ENCODE measurements at regions not wholly inside any gene's neighbourhood (a gene's known extent, or its start where the extent isn't known, plus 50 kb on each side); places are given as distances from the start of the nearest gene placed in this dataset.

DNA sequence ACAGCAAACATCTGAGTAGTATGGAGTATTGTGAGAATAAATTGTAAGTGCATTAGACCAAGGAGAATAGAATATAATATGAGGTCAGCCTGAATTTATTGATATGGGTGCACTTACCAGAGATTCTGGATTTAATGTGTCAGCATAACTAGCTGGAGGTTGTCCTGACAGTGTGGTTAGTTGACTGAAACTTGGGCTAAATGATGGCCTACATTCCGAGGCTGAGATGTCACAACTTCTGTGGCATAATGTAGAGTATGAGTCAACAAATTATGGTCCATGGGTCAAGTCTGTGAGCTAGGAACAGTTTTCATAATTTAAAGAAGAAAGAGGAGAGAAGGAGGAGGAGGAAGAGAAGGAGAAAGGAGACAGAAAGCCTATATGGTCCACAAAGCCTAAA is 127.6 kb downstream of the QPCT start:
- no peak for DNase-seq (ENCODE audit: low spot score)

DNA sequence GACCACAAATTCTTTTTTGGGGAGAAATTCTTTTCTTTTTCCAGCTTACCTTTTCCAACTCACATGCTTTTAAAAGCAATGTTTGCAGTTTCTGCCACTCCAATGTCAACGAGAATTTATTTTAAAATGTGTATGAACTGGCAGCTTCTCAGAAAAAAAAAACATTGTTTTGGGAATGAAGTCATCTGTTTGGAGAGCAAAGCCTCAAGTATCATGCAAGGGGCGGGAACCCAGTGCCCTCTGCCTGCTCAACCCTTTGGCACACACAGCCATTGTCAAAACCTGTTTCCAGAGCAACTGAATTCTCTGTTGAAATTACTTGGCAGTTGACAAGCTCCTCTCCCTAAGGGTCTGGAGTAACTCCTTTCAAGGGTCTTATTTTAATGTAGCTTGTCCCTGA is 128.5 kb downstream of the QPCT start:
- no peak for DNase-seq (ENCODE audit: low spot score)

DNA sequence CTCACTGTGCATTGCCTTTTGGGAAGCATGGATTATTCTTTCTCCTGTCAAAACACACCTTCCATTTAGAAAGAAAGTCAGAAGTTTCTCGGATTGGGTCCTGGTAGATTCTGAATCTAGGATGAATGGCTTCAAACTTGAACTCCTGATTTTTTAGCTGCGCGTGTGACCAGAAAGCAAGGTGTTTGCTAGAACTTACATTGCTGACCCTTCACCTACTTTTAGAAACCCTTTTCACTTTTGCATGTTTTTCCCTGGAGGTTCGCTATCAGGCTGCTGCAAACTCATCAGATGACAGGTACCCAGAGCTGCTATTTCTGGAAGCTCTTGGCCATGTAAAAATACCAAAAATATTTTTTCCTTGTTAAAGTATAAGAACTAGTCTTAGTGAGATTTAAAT is 132.0 kb downstream of the QPCT start:
- no peak for DNase-seq (ENCODE audit: low spot score)

DNA sequence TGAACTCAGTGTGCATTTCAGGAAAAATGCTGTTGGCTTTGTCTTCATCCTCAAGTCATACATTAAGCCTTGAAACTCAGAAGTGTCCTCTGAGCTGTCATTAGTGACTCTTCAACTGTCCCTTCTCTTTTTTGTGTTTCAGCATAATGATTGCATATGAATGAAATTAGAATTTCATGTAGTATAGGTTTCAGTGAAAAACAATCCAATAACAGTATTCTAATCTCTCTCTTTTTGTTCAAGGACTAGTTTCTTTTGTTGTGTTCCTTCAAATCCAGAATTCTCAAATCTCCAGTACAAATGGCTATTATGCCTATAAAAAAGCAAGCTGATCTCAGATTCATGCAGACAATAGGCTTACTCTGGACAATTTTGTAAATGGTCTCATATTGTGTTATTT is 133.5 kb downstream of the QPCT start:
- DNase-seq (ENCODE audit: low spot score), result no peak

DNA sequence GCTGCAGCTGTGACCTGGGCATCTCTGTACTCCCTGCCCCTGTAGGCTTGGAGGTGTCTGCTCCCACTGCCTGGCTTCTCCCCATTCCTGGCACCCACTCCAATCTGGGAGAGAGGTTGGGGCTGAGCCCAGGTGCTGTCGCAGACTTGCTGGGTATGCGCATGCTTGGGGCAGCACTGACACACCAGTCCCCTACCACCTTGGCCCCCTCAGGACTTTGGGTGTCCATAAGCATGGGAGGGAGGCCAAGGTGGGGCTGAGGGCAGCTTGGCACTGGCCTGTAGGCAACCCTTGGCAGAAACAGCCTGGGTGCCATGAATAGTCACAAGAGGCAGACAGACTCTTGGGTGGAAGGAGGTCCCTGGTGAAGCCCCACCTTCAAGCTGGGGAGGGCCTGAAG is 136.8 kb downstream of the QPCT start:
- no peak for DNase-seq (ENCODE audit: low spot score)

DNA sequence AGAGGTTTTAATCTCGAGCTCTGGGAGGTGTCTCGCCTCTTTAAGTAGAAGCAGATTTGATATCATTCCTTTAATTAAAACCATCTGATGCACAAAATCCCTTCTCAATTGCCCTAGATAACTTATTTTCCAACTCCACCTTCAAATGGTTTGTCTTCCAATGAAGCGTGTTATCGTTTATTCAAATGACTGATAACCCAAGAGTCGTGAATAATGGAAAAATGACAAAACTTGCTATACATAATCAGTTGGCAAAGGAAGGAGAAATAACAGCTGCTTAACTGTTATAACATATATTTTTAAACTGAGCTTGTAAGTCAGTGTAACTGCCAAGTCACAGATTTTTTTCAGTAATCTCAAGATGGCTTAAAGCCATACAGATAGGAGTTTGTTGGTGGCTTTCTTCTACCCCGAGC is 144.6 kb downstream of the QPCT start:
- DNase-seq (ENCODE audit: low spot score), result no peak

DNA sequence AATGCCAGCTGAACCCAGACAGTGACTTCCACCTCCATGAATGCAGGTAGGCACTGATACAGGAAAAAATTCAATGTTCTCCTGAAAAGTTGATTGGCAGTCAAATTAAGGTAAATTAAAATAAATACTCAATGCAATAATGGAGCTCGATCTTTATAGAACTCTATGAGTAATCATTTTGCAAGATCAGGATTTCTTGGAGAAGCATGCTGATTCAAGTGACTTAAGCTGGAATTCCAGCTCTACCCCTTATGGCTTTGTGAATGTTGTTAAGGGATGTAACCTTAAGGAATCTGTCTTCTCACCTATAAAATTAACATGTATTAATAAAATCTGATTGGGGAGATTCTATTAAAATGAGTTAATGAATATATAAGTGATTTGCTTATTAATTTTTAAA is 145.1 kb downstream of the QPCT start:
- no peak for DNase-seq (ENCODE audit: low spot score)

DNA sequence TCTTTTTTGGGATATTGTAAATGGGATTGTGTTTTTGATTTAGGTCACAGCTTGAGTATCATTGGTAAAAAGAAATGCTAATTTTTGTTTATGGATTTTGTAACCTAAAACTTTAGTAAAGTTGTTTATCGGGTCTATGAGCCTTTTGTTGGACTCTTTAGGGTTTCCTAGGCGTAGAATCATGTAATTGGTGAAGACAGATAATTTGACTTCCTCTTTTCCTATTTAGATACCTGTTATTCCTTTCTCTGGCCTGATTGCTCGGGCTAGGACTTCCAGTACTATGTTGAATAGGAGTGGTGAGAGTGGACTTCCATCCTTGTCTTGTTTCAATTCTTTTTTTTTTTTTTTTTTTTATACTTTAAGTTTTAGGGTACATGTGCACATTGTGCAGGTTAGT is 149.0 kb downstream of the QPCT start:
- no peak for DNase-seq (ENCODE audit: low spot score)

DNA sequence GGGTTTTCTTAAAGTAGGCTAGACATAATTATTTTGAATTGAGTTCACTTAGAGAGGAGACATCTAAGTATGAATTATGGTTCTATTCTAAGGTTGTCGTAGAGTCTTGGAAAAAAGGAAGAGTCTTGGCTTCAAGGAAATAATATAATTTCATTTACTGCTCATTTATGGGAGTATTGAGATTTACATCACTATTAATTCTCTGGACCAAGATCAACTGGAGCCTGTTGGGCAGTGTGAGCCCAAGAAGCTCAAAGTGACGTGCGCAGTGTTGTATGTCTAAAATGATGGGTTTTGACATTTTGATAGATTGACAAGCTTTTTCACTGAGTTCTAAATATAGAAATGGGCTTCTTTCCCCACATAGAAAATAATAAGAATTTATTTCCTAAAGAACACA is 154.7 kb downstream of the QPCT start:
- no peak for DNase-seq (ENCODE audit: low spot score)

DNA sequence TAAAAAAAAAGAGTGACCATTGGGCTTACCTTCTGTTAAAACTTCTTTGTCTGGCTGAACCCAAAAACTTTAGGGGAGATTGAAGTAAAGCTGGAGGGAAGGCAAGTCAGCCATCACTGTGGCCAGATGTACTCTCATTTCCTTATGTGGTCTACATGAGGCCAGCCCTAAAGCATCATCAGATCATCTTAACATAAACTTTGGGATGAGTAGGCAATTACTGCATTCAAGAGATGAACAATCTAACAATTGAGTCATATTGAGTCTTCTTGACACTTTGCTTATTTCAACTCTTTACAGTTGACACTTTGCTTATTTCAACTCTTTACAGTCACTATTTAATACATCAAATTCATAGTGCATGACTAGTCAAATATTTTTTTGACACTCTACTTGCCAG is 155.6 kb downstream of the QPCT start:
- no peak for DNase-seq (ENCODE audit: low spot score)

DNA sequence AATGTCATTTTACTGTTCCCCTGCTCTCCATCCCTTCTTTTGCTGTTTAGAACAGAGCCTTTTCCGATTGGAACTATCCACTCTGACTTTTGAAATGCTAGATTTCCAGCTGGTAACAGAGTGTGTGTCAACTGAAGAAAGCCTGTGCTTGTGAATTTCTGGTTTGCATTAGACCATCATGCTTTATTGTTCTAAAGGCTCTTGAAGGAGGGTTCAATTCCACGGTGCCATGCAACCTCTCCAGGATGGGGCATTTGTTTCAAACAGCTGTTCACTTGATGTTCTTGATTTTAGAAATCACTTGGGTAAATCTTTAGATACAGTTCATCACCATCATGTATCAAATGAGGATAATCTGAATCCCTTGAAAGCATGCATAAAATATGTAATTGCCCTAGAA is 156.7 kb downstream of the QPCT start:
- no peak for DNase-seq (ENCODE audit: low spot score)

DNA sequence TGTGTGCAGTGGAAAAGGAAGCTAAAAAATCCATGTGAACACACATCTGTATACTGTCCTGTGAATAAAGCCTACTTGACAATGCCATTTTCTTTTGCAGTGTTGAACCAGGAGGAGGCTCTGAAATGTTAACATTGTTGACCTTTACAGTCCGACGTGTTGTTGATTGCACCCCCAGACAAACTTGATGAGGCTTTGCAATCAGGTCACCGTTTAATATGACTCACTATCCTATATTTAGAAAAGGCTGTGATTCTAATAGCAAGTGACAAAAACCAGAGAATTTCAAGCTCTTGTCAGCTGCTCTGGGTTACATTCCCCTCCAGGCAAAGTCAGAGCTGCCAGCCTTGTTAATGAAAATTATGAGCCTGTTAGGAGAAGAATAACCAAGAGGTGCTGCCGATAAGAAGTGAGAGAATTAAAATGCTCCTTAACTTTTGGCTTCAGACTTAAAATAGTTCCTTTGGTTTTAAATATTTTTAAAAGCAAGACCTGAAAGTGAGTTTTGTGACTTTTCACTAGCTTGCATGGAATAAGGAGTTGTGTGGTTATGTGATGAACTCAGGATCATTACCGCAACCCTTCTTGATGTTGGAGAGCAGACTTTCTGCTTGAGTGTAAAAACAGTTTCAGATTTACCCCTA is 162.1 kb downstream of the QPCT start:
- no peak for DNase-seq (ENCODE audit: low spot score)

DNA sequence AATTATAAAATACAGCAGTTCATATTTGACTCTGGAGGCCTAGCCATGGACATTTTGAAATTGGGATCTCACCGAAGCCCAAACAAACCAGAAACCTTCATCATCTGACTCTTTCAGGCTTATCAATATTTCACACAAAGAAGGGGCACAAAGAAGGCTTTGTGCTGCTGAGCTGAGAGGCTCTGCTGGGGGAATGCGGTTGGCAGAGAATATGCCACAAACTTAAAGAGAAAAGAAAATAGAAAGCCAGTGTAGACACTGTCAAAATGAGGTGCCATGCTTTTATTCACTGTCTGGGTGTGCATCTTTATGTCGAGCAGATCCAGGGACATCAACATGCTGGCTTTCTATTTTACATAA is 162.6 kb downstream of the QPCT start:
- DNase-seq (ENCODE audit: low spot score), result no peak

DNA sequence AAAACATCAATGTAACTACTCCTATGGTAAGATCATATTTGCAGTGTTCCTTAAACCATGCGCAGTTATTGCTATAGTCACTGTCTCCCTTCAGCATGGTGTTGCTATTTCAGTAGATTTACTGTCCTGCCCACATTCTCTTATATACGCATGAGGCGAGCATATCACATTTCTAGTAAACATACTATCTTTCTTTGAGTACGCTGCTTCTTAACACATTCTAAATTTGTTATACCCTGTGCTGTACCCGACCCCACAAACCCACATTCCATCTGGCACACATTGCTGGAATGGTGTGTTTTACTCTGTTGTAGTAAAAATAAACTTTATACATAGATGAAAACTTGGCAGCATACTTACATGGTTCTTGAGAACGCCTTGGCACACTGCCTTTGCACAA is 163.3 kb downstream of the QPCT start:
- no peak for DNase-seq (ENCODE audit: low spot score)

DNA sequence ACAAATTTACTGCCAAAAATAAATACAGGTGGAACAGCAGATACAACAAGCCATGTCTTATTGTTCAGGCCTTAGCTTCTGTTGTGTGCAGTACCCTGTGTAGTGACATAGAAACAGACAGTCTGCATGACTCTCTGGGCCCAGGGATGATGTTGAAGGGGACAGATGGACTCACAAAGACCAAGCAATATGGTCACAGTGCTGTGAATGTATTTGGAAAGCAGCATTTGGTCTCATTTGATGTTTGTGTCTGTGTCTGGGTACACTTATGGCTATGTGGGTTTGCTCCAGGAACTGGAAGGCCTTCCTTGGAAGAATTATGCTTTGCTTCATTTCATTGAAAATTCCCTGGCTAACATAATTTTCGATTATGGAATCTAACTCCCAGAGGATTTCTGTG is 158.5 kb downstream of the CDC42EP3 start:
- DNase-seq (ENCODE audit: low spot score), result no peak

DNA sequence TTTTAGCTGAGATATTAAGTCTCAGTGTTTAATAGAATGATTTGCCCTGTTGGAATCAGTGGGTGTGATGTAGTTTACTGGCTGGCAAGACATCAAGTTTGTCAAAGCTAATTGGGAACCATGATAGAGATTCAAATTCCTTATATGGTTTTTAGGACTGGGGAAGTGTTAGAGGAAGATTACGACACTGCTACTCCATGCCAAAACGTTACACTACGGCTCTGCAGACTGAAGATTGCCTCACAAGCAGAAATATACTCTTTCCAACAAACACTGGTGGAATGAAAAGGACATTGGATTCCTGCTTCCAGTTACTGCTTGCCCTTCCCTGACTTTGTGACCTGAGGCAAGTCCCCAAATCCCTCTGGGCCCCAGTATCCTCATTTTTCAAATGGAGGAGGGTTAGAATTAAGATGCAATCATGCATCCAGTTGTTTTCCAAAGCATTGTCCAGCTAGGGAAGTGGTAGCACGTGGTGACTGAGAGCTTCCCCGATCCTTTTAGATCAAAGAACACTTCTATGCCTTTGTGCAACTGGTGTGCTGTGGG is 147.6 kb downstream of the CDC42EP3 start:
- no peak for DNase-seq (ENCODE audit: low spot score)

DNA sequence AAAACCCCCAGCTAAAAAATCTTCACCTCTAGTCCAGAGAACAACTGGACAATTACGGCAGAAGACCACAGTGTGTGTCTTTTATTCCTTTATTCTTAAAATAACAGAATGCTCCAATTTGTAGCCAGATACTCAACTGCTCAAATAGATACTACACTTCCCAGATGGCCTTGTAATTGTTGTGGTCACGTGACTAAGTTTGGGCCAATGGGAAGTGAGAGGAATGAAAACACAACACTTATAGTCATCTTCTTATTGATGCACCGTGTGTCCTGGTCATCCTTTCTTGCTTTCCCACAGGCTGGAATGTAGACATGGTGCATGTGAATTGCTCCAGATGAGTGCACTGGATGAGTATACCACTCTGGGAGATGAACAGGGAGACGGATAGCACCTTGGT is 145.1 kb downstream of the CDC42EP3 start:
- DNase-seq (ENCODE audit: low spot score), result no peak

DNA sequence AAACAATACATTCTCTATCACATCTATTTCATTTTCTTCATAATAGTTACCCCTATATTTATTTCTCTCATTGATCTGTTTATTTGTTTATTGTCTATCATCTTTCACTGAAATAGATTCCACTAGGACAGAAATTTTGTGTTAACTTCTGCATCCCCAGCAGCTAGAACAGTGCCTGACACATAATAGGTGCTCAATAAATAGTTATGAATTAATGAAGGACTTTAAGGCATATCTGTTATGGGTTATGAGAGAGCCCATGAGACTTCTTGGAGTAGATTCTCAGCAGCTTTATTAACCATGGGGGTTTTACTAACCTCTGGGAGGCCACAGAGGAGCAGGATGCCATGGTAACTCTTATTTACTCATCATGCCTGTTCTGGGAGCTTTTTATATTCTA is 144.6 kb downstream of the CDC42EP3 start:
- DNase-seq (ENCODE audit: low spot score), result no peak

DNA sequence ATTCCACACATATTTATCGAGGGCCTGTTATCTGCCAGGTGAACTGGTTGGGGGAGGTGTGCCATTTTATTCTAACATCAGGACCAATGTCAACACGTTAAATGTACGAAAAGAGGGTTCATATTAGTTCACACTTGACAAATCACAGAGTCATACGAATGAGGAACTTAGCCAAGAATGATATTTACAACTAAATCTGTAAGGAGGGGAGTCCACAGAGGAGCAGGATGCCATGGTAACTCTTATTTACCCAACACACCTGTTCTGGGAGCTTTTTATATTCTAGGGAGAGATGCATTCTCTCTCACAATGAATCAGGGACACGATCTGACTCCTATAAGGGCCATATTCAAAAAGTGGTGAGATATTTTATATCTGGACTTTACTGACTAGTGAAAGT is 144.1 kb downstream of the CDC42EP3 start:
- no peak for DNase-seq (ENCODE audit: low spot score)

DNA sequence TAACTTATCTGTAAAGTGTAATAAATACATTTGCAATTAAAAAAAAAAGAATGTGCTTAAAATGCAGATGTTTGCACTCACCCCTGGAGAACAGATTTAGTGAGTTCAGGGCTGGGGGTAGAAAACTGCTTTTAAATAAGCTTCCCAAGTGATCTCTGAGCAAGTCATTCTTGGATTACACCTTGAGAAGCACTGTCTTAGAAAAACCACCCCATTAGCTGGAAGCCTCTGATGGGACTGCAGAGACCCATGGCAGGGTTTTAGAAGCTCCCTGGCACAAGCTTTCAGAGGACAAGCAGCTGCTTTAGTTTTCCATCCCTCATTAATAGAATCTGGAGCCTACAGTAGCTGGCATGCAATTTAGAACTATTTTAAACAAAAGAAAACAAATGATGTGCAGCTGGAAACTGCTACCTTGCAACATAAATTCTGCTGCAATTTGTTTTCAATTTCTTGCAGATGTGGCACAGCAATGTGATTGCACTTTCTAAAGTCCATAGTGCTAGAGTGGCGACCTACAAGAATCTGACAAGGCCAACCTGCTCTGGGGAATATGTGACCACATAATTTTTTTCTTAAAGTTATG is 141.5 kb downstream of the CDC42EP3 start:
- no peak for DNase-seq (ENCODE audit: low spot score)

DNA sequence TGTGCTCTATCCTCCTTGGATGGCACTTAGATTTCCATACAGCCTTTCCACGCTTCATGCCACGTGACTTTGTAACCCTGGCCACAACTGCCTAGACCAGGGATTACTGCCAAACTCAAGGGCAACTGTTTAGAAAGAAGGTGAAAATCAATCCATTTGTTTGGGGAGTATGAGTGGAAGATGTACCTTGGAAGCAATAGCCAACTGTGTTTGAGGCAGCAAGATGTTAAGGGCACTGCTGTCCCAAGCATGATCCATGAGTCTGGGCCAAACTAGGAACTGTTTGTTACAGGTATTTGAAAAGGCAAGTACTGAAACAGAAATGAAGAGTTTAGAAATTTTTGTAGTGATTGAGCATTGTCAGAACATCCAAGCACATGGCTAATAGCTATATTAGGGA is 138.9 kb downstream of the CDC42EP3 start:
- no peak for DNase-seq (ENCODE audit: low spot score)

DNA sequence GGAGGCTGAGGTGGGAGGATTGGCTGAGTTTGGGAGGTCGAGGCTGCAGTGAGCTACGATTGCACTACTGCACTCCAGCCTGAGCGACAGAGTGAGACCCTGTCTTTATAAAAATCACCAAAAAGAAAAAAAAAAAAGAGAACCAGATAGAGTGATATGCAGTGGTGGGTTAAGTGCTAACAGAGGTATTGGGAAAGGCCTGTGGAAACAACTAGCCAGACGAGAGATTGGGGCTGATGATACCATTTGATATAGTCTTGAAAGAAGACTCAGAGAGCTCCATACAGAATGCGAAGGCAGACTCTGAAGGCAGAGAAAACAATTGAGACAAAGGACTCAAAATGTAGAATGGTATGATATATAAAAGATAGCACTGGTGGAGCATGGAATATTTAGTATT is 134.1 kb downstream of the CDC42EP3 start:
- DNase-seq (ENCODE audit: low spot score), result no peak

DNA sequence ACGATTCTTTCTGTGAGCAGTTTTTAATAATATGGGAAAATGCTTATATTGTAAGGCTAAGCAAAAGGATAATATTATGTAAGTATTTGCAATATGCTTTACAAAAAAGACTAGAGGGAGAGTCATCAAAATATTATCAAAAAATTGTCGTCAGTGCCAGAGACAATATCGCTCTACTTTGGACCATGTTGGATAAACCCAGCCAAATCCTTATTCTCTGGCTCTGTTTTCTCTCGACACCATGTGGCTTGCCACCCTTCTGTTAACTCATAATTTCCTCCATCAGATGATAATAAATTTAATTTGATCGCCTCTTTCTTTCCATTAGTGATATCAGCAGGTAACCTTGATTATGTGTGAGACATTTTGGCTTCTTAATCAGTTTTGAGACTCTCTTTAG is 129.9 kb downstream of the CDC42EP3 start:
- DNase-seq (ENCODE audit: low spot score), result no peak

DNA sequence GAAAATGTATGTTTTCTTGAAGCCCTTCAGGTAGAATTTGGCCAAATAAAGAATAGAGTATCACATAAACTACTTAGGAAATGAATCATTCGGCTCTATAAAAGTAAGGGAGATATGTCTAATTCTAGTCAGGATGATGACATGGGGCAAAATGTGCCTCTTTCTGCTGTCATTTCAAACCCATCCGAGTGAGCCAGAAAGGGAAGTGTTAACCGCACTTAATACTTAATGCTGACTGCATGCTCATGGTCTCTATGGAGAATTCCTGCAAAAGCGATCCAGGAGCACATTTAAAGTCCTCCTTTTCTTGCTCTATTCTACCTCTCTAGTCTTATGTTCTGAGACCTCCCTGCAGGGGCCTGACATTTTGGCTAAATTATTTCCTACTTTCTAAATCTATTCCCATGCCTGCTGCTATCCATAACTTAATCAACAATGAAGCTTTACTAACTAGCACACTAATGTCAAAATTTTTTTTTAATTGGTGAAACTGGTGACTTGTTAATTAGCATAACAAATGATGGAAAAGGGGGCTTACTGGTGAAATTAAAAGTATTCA is 127.4 kb downstream of the CDC42EP3 start:
- DNase-seq (ENCODE audit: low spot score), result no peak

Data from CD4-positive, alpha-beta T cell treated with Interleukin-6 at 100 ng/mL for 8 hours (primary cell).